DND-41 (cell line): ENCODE measurements at regions not wholly inside any gene's neighbourhood (a gene's known extent, or its start where the extent isn't known, plus 50 kb on each side); places are given as distances from the start of the nearest gene placed in this dataset.

ENCODE experiments used
- ATAC-seq: fragments of 200-7000 bp; cut with Tn5 transposase; 3 replicates; pipeline ENCODE4 v1.9.1; 2021; ENCODE audit warnings: low read depth; ENCODE audit not compliant: insufficient read depth
- DNase-seq: peaks from one replicate; pipeline ENCODE4 v3.0.0-alpha.2; 2020
- H2AFZ ChIP-seq: 2 replicates; pipeline ENCODE4 v1.6.0; 2012; ENCODE audit warnings: low read depth, low read length
- H3K27ac ChIP-seq: 2 replicates; pipeline ENCODE4 v1.5.1; 2012; ENCODE audit warnings: low read length, inconsistent platforms
- H3K27me3 ChIP-seq: fragments of 200-600 bp; sonication (generic); 2 replicates; pipeline ENCODE4 v1.6.0; 2012; ENCODE audit warnings: low read length, mild to moderate bottlenecking, inconsistent platforms; ENCODE audit not compliant: insufficient read depth, poor library complexity
- H3K36me3 ChIP-seq: 2 replicates; pipeline ENCODE4 v1.5.1; 2012; ENCODE audit warnings: low read length, inconsistent platforms; ENCODE audit not compliant: insufficient read depth
- H3K4me1 ChIP-seq: 2 replicates; pipeline ENCODE4 v1.5.1; 2012; ENCODE audit warnings: mild to moderate bottlenecking, low read length; ENCODE audit not compliant: insufficient read depth
- H3K4me2 ChIP-seq: 2 replicates; pipeline ENCODE4 v1.6.0; 2012; ENCODE audit warnings: mild to moderate bottlenecking, moderate library complexity, low read length, inconsistent platforms; ENCODE audit not compliant: insufficient read depth
- H3K4me3 ChIP-seq, 2 experiments: fragments of 200-600 bp in 1 of 2; shearing (Covaris generic) in 1 of 2; 2 replicates each; pipeline ENCODE4 v1.5.1; 2012 to 2016; ENCODE audit warnings: inconsistent platforms in 2 of 2, low read length in 2 of 2, mild to moderate bottlenecking in 2 of 2, low read depth in 1 of 2, moderate library complexity in 1 of 2
- H3K79me2 ChIP-seq: 2 replicates; pipeline ENCODE4 v1.6.0; 2012; ENCODE audit warnings: low read length, inconsistent platforms; ENCODE audit not compliant: insufficient read depth
- H3K9ac ChIP-seq: 2 replicates; pipeline ENCODE4 v1.6.0; 2012; ENCODE audit warnings: low read depth, mild to moderate bottlenecking, inconsistent platforms, low read length, moderate library complexity
- H3K9me3 ChIP-seq: 2 replicates; pipeline ENCODE4 v1.5.1; 2012; ENCODE audit warnings: low read length, moderate library complexity, mild to moderate bottlenecking, inconsistent platforms; ENCODE audit not compliant: insufficient read depth, severe bottlenecking
- H4K20me1 ChIP-seq: 2 replicates; pipeline ENCODE4 v1.6.0; 2012; ENCODE audit warnings: low read length; ENCODE audit not compliant: insufficient read depth
- CTCF ChIP-seq: IDR thresholded peaks from 2 replicates; pipeline ENCODE4 v1.5.1; 2012; ENCODE audit warnings: borderline replicate concordance, low read length, moderate library complexity, mild to moderate bottlenecking; ENCODE audit not compliant: poor library complexity, severe bottlenecking; ENCODE audit errors: extremely low read depth
- EZH2 ChIP-seq: IDR thresholded peaks from 3 replicates; pipeline ENCODE4 v1.6.1; 2012; ENCODE audit warnings: borderline replicate concordance, low read depth, mild to moderate bottlenecking, moderate library complexity, low read length, inconsistent platforms; ENCODE audit not compliant: severe bottlenecking

DNA sequence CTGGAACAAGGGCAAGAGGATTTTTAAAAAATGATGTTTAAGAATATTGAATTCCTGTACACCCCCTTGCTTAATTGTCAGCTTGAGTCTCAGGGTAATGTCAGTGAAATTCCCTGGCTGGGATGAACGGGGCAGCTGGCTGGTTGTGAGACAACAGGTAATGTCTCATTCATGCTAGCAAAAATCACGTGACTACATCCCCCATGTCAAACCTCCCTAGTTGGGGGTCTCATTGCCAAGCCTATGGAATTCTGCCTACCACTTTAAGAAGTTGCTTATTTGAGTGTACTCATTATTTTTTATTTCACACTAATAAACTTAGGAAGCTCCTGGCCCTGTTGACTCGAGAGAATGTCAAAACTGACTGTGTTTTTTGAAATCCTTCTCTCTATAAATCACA, 218.3 kb downstream of the ICOS start:
- Histone ChIP-seq H3K9ac (no peak overlapping the region), H3K4me1 (no peaks in the 10 kb centered on the region), H3K79me2 (no peaks in the 10 kb centered on the region), H2AFZ (no peak overlapping the region), H3K36me3 (no peaks in the 10 kb centered on the region), H3K27me3 (peaks cover 3% of the 10 kb centered on the region), H3K27ac (no peak overlapping the region), H3K4me2 (no peak overlapping the region), H3K4me3 (no peak overlapping the region), H4K20me1 (no peaks in the 10 kb centered on the region), H3K9me3 (no peaks in the 10 kb centered on the region)
- no peak for DNase-seq
- no peak for ATAC-seq
- TF ChIP-seq CTCF (no peak), EZH2 (no peak)

- peaks cover 4% of the 10 kb centered on the region for H3K27me3 ChIP-seq
- no peak for DNase-seq
Measured at GRCh38 chr2:204156456-204156855, 219.9 kb downstream of the ICOS start.

DNA sequence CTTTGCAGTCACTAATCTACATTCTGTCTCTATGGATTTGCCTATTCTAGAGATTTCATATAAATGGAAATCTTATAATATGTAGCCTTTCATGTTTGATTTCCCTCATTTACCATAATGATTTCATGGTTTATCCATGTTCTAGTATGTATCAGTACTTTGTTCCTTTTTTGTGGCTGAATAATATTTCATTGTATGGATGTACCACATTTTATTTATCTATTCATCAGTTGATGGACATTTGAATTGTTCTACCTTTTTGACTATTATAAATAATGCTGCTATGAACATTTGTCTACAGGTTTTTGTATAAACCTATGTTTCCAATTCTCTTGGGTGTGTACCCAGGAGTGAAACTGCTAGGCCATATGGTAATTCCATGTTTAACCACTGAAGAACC, 221.1 kb downstream of the ICOS start:
- Histone ChIP-seq H3K27me3 (peaks cover 4% of the 10 kb centered on the region), H3K9me3 (no peaks in the 10 kb centered on the region), H3K36me3 (no peaks in the 10 kb centered on the region), H3K4me2 (no peak overlapping the region), H3K27ac (no peak overlapping the region), H3K4me3 (no peak overlapping the region), H3K79me2 (no peaks in the 10 kb centered on the region), H2AFZ (no peak overlapping the region), H4K20me1 (no peaks in the 10 kb centered on the region), H3K9ac (no peak overlapping the region), H3K4me1 (no peaks in the 10 kb centered on the region)
- DNase-seq (no peak), ATAC-seq (no peak)
- no peak for TF ChIP-seq CTCF
- no peak for TF ChIP-seq EZH2

More at GRCh38 chr2:204156456-204156855, 219.9 kb downstream of the ICOS start:
- TF ChIP-seq EZH2 (no peak), CTCF (no peak)
- no peak for ATAC-seq
- Histone ChIP-seq H3K36me3 (no peaks in the 10 kb centered on the region), H3K27ac (no peak overlapping the region), H3K4me2 (no peak overlapping the region), H3K4me3 (no peak overlapping the region), H3K9me3 (no peaks in the 10 kb centered on the region), H3K79me2 (no peaks in the 10 kb centered on the region), H2AFZ (no peak overlapping the region), H4K20me1 (no peaks in the 10 kb centered on the region), H3K9ac (no peak overlapping the region), H3K4me1 (no peaks in the 10 kb centered on the region)

DNA sequence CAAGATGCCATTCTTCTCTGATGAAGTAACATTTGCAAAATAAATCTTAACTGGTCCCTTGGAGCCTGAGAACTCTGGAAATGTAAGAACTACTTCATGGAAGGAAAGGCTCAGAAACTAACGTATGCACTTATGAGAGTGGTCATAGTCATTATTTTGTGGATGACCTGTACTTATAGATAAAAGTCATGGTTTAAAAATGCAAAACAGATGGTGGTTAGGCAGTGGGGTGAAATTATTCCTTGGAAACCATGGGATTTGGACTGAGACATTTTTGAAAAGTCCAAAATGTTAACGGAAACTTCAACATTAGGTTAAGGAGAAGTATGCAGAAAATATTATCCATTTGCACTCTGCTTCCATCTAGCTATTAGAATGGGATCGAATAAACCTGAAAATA, 223.0 kb downstream of the ICOS start:
- DNase-seq (no peak), ATAC-seq (no peak)
- H3K4me2 ChIP-seq, result no peak overlapping the region
- no peaks in the 10 kb centered on the region for H3K79me2 ChIP-seq
- H3K36me3 ChIP-seq, result no peaks in the 10 kb centered on the region
- H3K4me3 ChIP-seq, result no peak overlapping the region
- no peak overlapping the region for H3K9ac ChIP-seq
- TF ChIP-seq EZH2, result no peak
- H3K27me3 ChIP-seq, result peaks cover 4% of the 10 kb centered on the region
- H2AFZ ChIP-seq, result no peak overlapping the region
- no peaks in the 10 kb centered on the region for H3K9me3 ChIP-seq
- no peaks in the 10 kb centered on the region for H4K20me1 ChIP-seq
- H3K27ac ChIP-seq, result no peak overlapping the region
- H3K4me1 ChIP-seq, result no peaks in the 10 kb centered on the region
